Breast epithelium (tissue), 3 donors: ENCODE measurements at regions not wholly inside any gene's neighbourhood (a gene's known extent, or its start where the extent isn't known, plus 50 kb on each side); places are given as distances from the start of the nearest gene placed in this dataset.

ENCODE experiments used
- POLR2A ChIP-seq: fragments of 450-650 bp; IDR thresholded peaks from one replicate; pipeline ENCODE4 v1.6.1; 2016; ENCODE audit warnings: antibody characterized with exemption, mild to moderate bottlenecking, moderate library complexity
- POLR2AphosphoS5 ChIP-seq, 3 donors: sonication (generic); formaldehyde crosslinking; IDR thresholded peaks; one replicate each; pipeline ENCODE4 v1.6.1; 2017; ENCODE audit warnings: antibody characterized with exemption in 3 of 3
- TF ChIP-seq, protein P1 (sequence below), 3 donors: fragments of 450-650 bp; IDR thresholded peaks; one replicate each; pipeline ENCODE4 v1.5.1; 2016 to 2017; ENCODE audit warnings: antibody characterized with exemption in 3 of 3, mild to moderate bottlenecking in 3 of 3, moderate library complexity in 3 of 3

DNA sequence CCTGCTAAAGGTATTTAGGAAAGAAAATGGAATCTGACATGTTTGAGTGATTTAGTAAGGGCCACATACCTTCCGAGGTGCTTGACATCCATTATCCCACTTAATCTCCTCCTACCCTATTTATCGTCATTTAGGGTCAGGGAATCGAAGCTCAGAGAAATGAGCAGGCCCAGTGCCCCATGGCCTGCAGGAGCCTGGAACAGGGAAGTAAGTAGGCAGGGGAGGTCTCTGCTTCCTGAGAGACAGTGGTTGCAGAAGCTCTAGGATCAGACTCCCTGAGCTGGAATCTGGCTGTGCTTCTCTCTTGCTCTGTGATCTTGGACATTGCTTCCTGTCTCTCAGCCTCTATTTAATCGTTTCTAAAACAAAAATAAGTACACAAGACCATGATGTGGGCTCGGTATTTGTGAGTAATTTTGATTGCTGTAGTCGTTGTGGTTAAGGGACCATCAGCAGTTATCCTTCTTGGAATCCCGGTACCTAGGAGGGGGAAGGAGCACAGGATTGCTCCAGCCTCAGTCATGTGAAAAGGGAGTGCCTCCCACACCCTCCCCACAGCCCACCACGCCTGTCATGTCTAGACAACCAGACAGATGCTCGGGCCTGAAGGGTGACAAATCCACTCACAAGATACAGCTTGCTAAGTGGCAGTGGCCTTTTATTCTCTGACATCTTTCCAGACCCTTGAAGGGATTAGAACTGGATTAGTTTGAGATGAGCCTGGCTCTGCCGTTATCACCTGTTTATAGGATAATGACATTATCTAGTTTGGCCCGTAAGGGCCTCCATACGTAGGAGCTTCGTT, 169.2 kb upstream of the TSHZ3 start:
- TF ChIP-seq, protein P1, sequence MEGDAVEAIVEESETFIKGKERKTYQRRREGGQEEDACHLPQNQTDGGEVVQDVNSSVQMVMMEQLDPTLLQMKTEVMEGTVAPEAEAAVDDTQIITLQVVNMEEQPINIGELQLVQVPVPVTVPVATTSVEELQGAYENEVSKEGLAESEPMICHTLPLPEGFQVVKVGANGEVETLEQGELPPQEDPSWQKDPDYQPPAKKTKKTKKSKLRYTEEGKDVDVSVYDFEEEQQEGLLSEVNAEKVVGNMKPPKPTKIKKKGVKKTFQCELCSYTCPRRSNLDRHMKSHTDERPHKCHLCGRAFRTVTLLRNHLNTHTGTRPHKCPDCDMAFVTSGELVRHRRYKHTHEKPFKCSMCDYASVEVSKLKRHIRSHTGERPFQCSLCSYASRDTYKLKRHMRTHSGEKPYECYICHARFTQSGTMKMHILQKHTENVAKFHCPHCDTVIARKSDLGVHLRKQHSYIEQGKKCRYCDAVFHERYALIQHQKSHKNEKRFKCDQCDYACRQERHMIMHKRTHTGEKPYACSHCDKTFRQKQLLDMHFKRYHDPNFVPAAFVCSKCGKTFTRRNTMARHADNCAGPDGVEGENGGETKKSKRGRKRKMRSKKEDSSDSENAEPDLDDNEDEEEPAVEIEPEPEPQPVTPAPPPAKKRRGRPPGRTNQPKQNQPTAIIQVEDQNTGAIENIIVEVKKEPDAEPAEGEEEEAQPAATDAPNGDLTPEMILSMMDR (IDR thresholded peaks at IDR 0.05), result no peak
- TF ChIP-seq POLR2AphosphoS5 (IDR thresholded peaks at IDR 0.05), result no peak
- no peak for TF ChIP-seq POLR2A
